ENCODE measurements at regions not wholly inside any gene's neighbourhood (a gene's known extent, or its start where the extent isn't known, plus 50 kb on each side); places are given as distances from the start of the nearest gene placed in this dataset.
"Not testable (repeated sequence)": the region's sequence is repeated elsewhere in the genome, so short reads cannot be mapped to it uniquely, and the experiment has no call there.

GRCh38 chr14:106347291-106347778 lies 821.0 kb downstream of the TMEM121 start:
- no peak for DNase-seq

GRCh38 chr14:106347890-106348755 lies 821.7 kb downstream of the TMEM121 start:
- no peak for DNase-seq

- peak; percentile 41 for DNase-seq
Measured at GRCh38 chr14:106348873-106349540, 822.6 kb downstream of the TMEM121 start.

DNA sequence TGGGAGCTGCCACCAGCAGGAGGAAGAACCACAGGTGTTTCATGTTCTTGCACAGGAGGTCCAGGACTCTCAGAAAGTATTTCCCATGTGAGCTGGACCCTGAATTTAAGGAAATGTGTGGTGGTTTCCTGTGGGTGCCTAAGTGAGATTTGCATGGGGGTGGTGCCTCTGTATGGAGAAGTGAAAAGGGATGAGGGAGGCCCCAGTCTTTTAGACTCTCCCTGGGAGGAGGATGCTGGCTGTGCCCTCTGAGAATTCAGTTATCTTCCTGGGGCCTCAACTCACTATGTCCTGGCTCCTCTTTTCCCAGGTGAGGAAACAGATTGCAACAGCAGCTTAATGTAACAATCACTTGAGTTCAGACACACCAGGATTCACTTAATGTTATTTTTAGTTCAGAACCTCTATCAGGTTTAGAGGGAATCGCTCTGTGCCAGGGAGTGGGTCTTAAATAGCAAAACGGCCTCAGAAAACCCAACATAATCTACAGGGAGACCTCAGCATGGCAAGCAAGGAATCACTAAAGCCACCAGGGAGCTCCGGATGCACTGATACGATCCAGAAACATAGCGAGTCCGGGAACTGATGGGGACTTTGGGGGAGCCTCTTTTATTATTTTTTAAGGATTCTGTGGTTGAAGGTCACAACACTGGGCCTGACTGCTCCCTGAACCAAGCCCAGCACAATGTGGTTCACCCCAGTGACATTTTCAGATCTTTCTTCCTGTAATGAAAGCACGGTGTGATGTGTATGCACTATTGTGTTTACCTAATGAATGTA lies 823.5 kb downstream of the TMEM121 start:
- DNase-seq = not testable (repeated sequence)

GRCh38 chr14:106355007-106355791 lies 828.8 kb downstream of the TMEM121 start:
- not testable (repeated sequence) for DNase-seq

GRCh38 chr14:106355881-106356642 lies 829.7 kb downstream of the TMEM121 start:
- DNase-seq = not testable (repeated sequence)

DNA sequence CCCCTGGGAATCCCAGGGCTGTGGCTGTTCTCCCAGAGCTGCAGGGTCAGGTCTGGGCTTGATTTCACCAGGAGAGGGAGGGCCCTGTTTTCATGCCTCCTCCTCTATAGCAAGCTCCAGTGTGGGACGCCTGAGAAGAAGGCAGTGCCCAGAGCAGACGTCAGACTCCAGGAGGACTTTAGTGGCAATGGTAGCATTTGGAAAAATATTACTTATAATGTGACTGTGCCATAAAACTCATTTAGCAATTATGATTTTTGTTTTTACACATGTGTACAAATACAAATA lies 830.2 kb downstream of the TMEM121 start:
- peak; percentile 5 for DNase-seq

DNA sequence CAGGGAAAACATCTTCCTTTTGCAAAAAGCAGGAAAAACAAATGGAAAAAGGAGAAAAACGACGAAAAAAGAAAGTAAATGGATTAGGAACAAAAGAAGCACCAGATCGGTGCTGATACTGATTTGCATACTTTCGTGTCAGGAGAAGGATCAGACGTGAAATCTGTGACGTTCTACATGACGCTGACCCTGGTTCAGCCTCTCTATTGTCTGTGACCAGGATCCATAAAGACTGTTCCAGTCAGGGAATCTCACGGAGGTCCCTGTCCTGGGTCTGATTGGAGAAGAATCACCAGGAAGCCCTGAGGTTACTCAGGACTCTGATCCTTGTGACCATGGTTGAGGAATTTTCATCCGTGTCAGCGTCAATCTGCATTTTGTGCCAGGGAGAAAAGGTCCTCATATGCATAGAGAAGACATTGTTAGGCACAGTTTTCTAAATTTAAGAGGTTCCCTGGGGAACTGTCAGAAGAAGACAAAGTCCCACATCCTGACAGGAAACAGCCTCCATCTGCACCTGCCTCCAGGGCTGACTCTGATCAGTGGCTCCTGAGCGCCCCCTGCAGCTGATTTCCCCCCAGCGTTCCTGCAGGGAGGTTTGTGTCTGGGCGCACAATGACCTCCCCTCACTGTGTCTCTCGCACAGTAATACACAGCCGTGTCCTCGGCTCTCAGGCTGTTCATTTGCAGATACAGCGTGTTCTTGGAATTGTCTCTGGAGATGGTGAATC lies 832.9 kb downstream of the TMEM121 start:
- not testable (repeated sequence) for DNase-seq

GRCh38 chr14:106365371-106365770 lies 839.0 kb downstream of the TMEM121 start:
- not testable (repeated sequence) for DNase-seq

DNA sequence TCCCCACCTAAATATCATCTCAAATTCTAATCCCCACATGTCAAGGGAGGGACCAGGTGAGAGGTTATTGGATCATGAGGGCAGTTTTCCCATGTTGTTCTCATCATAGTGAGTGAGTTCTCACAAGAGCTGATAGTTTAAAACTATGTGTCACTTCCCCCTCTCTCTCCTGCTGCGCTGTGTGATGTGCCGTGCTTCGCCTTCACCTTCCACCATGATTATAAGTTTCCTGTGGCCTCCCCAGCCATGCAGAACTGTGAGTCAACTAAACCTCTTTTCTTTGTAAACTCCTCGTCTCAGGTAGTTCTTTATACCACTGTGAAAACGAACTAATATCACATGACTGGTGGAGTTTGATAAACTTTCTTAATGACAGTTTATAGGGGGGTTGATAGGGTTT lies 839.5 kb downstream of the TMEM121 start:
- DNase-seq = not testable (repeated sequence)

GRCh38 chr14:106366971-106367370 lies 840.6 kb downstream of the TMEM121 start:
- DNase-seq = not testable (repeated sequence)

DNA sequence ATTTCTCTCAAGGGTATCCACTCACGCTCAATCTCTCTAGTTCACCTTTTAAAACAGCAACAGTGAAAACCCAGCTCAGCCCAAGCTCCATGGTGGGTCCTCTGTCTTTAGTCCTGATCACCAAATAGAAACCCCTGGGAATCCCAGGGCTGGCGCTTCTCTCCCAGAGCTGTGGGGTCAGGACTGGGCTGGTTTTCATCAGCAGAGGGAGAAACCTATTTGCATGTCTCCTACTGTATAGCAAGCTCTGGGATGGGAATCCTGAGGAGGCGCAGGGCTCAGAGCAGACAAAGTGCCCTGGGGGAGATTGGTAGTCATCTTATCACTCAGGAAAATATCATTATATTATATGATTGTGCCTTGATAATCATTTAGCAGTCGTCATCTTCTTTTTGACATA lies 843.1 kb downstream of the TMEM121 start:
- DNase-seq = not testable (repeated sequence)

- DNase-seq = peak; percentile 34
Measured at GRCh38 chr14:106372870-106373652, 846.7 kb downstream of the TMEM121 start.

DNA sequence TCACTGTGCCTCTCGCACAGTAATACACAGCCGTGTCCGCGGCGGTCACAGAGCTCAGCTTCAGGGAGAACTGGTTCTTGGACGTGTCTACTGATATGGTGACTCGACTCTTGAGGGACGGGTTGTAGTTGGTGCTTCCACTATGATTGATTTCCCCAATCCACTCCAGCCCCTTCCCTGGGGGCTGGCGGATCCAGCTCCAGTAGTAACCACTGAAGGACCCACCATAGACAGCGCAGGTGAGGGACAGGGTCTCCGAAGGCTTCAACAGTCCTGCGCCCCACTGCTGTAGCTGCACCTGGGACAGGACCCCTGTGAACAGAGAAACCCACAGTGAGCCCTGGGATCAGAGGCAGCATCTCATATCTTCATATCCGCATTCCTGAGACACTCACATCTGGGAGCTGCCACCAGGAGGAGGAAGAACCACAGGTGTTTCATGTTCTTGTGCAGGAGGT lies 847.3 kb downstream of the TMEM121 start:
- not testable (repeated sequence) for DNase-seq

- no peak for DNase-seq
Measured at GRCh38 chr14:106377432-106377831, 851.0 kb downstream of the TMEM121 start.

- peak; percentile 12 for DNase-seq
Measured at GRCh38 chr14:106378191-106378590, 851.8 kb downstream of the TMEM121 start.

GRCh38 chr14:106380740-106381139 lies 854.4 kb downstream of the TMEM121 start:
- DNase-seq = no peak

DNA sequence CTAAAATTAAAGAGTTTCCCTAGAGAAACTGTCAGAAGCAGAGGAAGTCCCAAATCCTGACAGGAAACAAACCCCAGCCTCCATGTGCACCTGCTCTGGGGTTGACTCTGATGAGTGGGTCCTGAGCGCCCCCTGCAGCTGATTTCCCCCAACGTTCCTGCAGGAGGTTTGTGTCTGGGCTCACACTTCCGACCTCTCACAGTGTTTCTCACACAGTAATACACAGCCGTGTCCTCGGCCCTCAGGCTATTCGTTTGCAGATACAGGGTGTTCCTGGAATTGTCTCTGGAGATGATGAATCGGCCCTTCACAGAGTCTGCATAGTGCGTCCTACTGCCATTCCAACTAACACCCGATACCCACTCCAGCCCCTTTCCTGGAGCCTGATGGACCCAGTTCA lies 862.8 kb downstream of the TMEM121 start:
- not testable (repeated sequence) for DNase-seq

- no peak for DNase-seq
Measured at GRCh38 chr14:106390401-106390800, 864.0 kb downstream of the TMEM121 start.

DNA sequence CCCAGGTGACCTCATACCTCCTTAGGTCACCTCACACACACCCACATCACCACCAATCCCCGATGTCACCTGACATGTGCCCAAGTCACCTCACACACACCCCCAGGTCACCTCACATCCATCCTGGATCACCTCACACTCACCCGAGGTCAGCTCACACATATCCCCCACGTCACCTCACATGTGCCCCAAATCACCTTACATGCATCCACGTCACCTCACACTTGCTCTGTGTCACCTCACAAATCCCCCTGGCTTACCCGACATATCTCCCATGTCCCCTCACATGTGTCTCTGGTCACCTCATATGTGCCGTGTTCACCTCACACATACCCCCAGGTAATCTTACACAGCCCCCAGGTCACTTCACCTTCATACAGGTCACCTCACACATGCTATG lies 864.6 kb downstream of the TMEM121 start:
- DNase-seq = no peak
